Uterus (tissue), 2 donors: ENCODE measurements at regions not wholly inside any gene's neighbourhood (a gene's known extent, or its start where the extent isn't known, plus 50 kb on each side); places are given as distances from the start of the nearest gene placed in this dataset.

Experiments
- POLR2A ChIP-seq, 2 donors: fragments of 450-650 bp; IDR thresholded peaks; one replicate each; pipeline ENCODE4 v1.6.1; 2016; ENCODE audit warnings: antibody characterized with exemption in 2 of 2, mild to moderate bottlenecking in 1 of 2, moderate library complexity in 1 of 2
- TF ChIP-seq, protein P1 (sequence below), 4 experiments: fragments of 200-600 bp in 2 of 4; fragments of 450-650 bp in 2 of 4; sonication (generic) in 2 of 4; IDR thresholded peaks; one replicate each; pipeline ENCODE4 v1.5.1; 2016 to 2019; ENCODE audit warnings: antibody characterized with exemption in 4 of 4, mild to moderate bottlenecking in 2 of 4, moderate library complexity in 1 of 4

DNA sequence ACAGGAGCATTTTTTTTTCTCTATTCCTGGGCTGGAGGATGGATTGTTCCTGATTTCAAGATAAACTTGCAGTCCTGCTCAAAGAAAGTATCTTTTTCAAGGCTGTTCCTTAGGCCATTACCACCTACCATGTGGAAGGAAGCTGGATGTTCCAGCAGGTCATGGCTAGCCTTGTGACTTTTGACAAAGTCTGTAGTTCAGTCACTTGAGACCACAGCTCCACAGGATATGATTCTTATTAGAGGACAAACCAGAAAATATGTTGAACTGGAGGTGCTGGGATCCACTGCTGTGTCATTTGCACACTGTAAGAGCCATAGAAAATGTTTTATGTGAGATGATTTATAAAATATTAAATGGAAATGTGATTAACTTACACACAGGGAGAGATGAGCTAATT lies 184.2 kb upstream of the ACO1 start:
- TF ChIP-seq, protein P1, sequence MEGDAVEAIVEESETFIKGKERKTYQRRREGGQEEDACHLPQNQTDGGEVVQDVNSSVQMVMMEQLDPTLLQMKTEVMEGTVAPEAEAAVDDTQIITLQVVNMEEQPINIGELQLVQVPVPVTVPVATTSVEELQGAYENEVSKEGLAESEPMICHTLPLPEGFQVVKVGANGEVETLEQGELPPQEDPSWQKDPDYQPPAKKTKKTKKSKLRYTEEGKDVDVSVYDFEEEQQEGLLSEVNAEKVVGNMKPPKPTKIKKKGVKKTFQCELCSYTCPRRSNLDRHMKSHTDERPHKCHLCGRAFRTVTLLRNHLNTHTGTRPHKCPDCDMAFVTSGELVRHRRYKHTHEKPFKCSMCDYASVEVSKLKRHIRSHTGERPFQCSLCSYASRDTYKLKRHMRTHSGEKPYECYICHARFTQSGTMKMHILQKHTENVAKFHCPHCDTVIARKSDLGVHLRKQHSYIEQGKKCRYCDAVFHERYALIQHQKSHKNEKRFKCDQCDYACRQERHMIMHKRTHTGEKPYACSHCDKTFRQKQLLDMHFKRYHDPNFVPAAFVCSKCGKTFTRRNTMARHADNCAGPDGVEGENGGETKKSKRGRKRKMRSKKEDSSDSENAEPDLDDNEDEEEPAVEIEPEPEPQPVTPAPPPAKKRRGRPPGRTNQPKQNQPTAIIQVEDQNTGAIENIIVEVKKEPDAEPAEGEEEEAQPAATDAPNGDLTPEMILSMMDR (IDR thresholded peaks at IDR 0.05), result no peak
- no peak for TF ChIP-seq POLR2A (IDR thresholded peaks at IDR 0.05)
